Putamen (tissue), 1 donor: ENCODE measurements at regions not wholly inside any gene's neighbourhood (a gene's known extent, or its start where the extent isn't known, plus 50 kb on each side); places are given as distances from the start of the nearest gene placed in this dataset.
"Not testable (repeated sequence)": the region's sequence is repeated elsewhere in the genome, so short reads cannot be mapped to it uniquely, and the experiment has no call there.

Experiments used
- DNase-seq: peaks from one replicate; pipeline ENCODE4 v3.0.0-alpha.2; 2016; ENCODE audit warnings: low spot score

DNA sequence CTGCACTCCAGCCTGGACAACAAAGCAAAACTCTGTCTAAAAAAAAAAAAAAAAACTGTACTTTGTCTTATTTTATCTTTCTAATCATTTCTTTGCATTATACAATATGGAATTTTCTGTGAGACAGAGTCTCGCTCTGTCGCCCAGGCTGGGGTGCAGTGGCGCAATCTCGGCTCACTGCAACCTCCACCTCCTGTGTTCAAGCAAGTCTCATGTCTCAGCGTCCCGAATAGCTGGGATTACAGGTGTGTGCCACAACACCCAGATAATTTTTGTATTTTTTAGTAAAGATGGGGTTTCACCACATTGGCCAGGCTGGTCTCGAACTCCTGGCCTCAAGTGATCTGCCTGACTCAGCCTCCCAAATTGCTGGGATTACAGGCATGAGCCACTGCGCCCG is 90.0 kb downstream of the MRPL14 start:
- DNase-seq = not testable (repeated sequence)

DNA sequence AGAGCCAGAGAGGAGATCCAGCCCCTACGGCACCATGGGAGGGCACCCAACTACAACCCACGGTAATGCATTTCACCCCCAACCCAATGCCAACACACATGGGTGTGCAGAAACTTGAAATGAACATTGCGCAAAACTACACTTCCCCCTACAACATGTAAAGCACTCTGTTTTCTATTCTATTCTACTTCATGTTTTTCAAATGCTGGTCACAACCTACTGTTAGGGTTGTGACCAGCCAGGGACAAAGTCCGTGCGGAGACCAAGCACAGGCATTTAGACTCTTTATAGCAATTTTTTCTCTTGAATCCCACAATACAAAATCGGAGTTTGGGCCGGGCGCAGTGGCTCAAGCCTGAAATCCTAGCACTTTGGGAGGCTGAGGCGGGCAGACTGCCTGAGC is 90.6 kb downstream of the MRPL14 start:
- DNase-seq = no peak

DNA sequence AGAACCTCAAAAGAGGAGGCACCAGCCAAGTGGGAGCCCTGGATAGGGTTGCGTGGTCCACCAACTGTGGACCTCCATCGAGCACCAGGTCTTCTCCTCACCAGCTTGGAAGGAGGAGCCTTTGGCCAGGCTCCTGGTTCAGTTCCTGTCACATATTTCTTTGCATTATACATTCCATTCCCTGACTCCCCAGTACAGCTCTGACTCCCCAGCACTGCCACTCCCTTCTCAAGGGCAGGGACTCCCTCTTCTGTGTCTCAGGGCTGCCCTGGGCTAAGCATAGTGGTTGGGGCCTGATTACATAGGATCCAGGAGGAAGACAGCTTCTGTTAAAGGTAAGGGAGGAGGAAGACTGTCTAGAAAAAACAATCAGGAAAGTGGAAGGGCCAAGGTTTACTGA is 91.1 kb downstream of the MRPL14 start:
- DNase-seq = no peak

DNA sequence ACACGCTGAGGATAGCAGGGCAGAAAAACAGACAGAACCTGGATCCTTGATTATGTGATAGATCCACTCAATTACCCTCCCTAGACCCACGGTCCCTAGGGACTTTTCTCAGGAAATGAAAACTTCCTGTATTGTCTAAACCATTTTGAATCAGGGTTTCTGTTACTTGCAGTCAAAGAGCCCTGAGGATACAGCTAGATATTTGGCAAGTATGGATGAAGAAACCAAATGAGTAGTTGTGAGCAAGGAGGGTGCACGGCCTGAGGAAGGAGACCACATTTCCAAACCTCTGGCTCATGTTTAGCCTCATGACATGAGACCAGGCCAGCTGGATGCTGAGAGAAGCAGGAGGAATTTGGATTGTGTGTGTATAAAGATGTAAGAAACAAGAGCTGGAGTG is 91.6 kb downstream of the MRPL14 start:
- DNase-seq = no peak

DNA sequence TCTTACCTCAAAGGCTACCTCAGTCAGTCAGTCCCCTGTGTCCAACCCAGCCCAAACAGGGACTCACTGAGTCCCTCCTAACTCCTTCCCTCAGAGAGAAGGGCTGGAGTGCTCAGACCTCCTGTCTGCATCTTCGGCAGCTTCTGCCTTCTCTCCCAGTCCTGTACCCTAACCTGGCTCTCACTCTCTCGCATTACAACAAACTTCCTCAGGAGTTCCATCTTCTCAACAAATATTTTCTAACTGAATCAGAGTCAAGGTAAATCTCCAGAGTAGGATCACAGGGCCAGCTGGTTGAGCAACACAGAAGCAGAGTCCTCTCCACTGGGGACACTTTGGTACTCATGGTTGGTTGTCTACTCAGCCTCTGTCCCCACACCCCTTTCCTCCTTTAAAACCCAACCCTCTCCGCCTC is 92.3 kb downstream of the MRPL14 start:
- no peak for DNase-seq

DNA sequence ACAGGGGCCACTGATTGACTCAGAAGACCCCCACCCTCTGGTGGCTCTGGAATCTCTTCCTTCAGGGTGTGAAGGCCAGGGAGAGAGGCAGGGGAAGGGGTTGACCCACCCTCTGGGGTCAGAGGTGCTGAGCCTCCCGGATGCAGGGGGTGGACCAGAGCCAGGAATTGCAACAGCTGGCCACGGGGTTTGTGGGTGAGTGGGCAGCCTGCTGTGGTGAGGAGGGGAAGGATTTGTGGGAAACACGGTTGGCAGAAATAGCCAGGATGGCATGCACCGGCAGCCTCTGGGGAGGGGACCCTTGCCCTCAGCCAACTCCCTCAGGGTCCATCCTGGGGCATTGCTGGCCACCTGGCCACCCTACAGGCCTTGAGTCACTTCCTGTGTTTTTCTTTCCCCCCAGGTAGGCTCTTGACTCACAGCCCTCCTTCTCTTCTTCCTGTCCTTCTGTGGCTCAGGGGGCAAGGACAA is 92.8 kb downstream of the MRPL14 start:
- no peak for DNase-seq

DNA sequence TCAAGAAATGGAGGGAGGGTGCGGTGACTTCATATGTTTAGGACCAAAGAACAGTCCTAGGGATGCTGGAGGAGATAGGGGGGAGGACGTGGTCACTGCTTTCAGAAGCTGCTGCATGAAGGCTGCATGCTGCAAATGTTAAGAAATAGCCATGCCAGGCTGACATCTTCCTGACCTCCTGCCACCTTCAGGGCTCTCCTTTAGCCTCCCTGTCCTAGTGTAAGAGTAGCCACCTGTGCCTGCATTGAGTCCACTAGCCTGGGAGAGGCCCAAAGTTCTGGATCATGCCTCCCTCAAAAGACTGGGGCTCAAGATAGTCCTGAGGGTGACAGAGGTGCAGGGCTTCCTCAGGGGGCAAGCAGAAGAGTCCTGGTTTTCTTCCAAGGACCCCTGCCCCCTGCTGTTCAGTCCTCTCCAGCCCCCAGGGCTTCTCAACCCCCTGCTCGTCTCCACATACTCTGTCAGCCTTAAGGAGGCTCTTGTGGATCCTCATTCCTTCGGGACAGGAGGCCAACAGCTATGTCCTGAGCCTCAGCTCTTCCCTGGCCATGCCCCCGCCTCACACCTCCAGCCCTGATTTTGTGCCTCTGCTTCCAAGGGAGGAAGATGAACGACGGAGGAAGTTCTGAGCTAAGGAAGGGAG is 96.3 kb downstream of the MRPL14 start:
- no peak for DNase-seq

DNA sequence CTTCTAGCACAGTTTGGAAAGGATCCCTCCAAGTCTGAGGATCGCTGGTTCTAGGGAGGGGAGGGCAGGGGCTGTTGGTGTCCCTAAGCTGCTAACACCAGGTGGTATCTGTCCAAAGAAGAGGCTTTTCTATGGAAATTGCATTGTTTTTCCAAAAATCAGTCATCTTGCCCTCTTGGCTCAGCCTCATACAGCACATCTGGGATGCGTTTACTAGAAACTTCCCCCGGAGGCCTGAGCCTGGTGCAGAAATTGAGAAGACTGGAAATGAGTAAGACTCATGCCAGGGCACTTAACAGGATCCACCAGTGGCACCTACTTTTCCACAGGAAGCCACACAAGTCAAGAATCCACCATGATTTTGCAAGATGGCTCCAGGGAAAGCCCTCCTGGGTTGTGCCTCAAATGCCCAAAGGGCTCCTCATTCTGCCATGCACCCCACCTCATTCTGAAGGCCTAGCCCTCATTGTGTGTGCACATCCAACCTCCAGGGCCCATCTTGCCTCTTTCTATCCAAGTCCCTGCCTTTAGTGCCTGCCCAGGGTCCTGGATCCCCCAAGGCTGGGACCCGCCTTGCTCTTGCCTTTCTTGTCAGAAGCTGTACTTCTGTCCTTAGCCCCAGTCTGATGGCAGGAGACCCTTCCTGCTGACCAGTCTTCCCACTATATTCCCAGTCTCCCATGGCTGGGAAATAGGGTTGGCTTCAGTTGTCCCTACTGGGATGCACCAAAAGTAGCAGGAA is 97.6 kb downstream of the MRPL14 start:
- DNase-seq = no peak

DNA sequence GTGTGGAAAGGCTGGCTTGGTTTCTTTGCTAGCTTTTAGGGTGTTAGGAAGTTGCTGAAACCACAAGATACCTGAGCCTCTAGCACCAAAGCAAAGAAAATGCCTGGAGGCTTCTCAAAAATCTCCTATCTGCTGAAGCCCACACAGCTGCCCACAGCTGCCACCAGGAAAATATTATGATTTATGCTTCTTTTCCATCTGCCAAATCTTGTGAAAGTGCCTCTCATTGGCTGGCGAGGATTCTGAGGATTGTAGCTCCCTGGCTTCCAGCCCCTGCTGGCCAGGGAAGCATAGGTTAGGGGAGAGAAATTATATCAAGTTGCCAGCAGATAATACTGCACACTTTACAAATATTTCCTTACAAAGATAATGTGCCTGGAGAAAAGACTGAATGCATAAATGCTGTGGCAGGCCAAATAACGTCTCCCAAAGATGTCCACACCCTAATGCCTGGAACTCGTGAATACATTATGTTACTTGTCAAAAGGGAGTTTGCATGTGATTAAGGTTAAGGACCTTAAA is 98.4 kb downstream of the MRPL14 start:
- DNase-seq = no peak

DNA sequence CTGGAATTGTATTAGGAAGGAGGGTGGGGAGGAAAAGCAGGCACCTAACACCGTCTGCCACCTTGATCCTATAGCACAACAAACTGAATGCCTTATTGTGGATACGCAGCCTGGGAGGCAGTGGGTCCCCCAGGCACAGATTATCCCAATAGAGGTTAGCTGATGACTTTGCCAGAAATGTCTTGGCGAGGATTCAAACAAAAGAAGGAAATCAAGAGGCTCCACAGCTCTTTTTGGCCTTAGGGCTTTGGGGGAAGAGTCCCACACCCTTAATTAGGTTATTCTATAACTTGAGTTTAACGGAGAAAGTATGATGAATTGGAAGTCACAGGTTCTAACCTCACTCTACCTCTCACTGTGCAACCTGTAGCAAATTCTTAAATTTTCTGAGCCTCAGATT is 102.0 kb downstream of the MRPL14 start:
- no peak for DNase-seq

DNA sequence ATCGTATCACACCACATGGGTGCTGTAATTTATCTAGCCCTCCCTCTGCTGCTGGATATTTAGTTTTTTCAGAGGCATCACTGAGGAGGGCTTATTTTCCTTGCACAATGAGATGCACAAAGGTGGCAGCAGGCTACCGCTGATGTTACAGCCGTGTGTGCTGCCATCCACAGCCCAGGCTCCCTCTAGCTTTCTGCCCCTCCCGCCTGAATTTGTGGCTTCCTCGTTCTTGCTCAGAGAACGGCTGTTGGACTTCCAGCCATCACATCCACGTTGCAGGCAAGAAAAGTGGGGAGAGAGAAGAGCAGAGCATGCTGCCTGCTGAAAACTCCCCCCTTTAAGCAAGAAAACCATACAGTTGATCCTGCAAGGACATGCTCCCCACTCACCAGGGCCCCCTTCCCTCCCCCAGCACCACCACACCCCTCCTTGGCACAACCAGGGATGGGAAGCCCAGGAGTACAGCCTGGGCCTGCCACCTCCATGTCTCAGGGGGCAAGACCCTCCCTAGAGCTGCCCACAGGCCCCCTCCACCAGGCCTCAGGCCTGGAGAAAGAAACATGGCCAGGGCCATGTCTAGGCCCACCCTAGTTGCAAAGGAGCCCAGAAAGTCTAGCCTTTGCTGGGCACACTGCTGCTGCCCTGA is 102.6 kb downstream of the MRPL14 start:
- no peak for DNase-seq

DNA sequence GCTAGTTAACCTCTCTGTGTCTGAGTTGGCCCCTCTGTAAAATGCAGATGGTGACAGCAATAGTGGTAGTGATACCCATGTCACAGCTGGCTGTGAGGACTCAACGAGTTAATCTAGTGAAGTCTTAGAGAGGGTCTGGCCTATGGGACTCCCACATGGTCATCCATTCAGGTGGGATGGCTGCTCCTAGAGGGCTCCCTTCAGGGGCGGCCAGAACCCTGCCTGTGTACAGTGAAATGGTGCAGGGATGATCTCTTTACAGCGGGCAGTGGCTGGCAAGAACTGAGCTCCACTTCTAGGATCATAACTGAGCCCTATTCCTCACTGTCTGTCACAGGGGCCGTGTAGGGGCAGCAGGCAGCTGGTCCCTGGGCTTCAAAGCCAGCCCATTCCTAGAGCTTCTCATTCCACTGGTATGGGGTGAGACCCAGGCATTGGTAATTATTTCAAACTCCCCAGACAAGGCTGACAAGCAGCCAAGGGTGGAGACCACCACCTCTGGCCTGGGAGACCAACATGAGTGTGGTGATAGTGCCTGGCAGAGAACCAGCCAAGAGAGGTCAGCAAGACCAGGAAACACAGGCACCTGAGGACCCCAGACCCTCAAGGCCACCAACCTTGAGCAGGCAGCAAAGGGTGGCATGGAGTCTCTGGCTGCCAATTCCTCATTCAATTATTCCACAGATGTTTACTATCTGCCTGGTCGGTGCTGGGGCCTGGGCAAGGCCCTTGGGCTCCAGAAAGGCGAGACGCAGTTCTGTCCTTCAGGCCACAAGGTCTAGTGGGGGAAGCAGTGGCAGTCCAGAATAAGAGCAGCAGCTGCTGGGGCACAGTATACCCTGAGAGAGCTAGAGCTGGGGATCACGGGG is 103.4 kb downstream of the MRPL14 start:
- no peak for DNase-seq

DNA sequence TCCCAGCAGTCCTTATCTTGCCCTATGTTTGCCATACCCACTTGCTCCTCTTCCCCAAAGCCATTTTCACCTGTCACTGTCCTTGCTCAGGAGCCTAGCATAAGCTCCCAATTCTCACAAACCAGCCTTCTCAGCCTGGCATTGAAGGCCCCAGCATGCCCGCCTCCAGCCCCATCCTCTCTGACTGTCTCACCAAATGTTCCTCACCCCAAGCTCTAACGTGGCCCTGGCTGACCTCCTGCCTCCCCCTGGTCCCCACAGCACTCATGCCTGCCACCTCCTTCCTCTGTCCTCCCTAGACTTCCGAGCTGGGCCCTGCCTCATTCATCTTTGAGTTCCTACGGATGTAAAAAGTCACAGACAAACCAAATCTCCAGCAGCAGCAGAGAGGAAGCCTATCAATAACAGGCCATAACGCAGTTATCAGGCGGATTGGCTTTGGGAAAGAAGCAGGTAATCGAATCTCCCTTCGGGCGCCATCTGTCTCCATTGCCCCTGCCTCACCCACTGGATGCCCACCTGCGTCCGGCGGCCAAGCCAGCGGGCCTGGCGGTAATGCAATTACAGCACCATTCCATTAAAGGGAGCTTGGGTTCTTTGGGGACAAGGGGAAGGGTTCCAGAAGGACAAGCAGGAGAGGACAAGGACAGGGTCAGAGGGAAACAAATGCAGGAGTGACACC is 104.4 kb downstream of the MRPL14 start:
- no peak for DNase-seq

DNA sequence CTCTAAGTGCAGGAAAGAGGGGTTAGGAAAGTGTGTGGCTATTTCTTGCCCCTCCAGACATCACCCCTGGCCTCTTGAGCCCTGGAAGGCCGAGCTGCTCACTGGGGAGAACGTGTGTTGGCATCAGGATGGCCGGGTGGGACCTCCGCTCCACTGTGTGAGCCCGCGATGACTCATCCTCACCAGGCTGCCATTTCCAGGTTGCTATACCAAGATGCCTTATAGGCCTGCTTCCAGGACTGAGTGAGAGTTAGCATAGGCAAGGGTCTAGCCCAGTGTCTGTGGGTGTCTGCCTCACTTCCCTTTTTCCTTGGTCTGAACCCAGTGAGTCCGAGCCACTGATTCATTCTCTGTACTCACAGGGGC is 105.0 kb downstream of the MRPL14 start:
- no peak for DNase-seq

DNA sequence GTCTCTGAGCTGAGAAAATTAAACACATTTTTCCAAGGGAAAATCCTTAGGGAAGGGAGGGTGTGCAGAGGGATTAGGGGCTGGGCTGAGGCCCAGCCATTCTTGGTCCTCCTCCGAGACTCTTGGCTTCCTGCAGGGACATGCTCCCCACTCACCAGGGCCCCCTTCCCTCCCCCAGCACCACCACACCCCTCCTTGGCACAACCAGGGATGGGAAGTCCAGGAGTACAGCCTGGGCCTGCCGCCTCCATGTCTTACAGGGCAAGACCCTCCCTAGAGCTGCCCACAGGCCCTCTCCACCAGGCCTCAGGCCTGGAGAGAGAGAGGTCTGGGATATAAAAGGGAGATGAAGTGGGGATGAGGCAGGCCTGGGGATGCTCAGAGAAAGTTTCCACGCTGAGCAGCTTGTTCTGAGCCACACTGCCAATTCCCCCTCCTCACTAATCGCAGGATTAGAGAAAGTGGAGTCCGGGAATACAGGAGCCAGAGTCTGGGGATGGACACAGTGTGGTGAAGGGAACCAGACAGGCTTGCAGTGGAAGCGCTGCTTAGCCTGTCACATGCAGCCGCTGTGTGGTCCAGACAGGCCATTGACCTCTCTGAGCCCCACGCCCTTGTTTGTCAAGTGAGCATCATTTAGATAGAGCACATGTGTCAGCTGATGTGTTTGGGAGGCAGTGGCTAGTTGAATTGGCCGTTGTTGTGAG is 105.5 kb downstream of the MRPL14 start:
- no peak for DNase-seq

DNA sequence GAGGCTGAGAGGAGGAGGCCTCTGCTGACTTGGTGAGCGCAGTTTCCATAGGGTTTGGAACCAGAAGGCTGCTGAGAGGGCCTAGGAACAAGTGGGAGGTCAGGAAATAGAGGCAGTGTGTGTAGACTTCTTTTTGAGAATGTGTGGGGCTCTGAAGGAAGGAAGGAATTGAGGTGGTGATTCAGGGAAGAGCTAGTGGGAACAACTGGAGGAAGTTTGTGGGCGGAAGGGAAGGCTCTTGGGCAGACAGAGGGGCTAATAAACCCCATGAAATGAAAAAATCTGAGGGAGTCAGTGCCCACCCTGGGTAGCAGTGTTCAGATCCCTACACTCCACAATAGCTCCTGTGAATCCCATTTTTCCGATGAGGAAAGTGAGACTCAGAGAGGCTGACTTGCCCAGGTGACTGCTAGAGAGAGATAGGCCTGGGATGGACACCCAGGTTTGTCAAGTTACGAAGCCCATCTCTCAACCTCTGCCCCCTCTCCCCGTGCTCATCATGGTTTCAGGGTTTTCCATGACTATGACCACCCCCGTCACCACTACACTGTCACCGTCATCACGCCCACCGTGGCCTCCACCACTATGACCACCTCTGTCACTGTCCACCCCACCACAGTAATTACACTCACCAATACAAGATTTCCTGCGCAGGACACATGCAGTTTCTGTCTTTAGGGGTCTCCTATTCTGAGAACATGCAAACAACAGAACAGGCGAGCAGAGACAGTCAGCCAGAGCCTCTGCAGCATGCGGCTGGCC is 106.4 kb downstream of the MRPL14 start:
- no peak for DNase-seq

DNA sequence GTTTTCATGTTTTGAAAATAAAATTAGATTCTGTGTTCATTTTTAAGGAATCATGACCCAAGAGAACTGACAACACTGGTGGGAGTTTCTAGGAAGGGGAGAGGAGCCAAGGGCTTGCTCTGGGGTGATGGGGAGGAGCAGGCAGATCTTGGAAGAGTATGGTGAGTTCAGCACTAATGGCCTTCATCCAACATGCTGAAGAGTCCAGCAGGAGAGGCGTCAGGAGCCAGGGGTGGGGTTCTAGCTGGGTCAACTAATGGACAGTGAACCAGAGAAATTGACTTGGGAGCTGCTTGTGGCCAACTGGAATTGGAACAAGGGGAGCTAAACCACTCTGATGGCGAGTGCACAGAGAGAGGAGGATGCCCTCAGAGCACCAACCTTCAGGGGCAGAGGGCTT is 107.1 kb downstream of the MRPL14 start:
- no peak for DNase-seq

DNA sequence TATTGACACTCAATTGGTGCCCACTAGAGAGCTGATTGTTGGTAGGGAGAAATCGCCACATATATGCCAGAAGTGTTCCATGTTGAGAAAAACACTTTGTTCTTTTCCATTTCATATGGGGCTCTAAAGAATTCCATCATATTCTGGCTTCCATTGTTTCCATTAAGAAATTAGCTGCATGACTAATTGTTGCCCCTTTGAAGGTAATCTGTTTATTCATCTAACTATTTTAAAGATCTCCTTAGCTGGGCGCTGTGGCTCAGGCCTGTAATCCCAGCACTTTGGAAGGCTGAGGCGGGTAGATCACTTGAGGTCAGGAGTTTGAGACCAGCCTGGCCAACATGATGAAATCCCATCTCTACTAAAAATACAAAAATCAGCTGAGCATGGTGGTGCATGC is 109.9 kb downstream of the MRPL14 start:
- DNase-seq = not testable (repeated sequence)

DNA sequence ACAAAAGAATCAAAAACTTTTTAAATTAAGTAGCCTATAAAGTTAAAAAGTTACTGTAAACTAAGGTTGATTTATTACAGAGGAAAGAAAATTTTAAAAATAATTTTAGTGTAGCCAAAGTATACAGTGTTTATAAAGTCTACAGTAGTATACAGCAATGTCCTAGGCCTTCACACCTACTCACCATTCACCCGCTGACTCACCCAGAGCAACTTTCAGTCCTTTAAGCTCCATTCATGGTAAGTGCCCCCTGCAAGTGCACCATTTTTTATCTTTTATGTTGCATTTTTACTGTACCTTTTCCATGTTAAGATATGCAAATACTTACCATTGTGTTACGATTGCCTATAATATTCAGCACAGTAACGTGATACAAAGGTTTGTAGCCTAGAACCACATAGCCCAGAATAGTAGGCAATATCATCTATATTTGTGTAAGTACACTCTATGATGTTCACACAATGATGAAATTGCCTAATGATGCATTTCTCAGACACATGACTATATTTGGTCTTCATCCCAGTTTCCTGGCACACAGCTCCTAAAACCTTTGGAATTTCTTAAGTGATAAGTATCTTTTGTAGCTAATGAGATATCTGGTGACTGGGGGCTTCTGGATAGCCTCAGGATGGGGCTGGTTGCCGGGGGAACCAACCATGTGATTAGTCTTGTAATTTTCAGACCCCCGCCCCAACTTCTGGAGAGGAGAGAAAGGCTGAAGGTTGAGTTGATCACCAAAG is 111.0 kb downstream of the MRPL14 start:
- DNase-seq = no peak
